ENCODE measurements at regions not wholly inside any gene's neighbourhood (a gene's known extent, or its start where the extent isn't known, plus 50 kb on each side); places are given as distances from the start of the nearest gene placed in this dataset.
"Not testable (repeated sequence)": the region's sequence is repeated elsewhere in the genome, so short reads cannot be mapped to it uniquely, and the experiment has no call there.

- Histone ChIP-seq H3K4me3 (ENCODE audit: low read depth, low read length, poor library complexity, severe bottlenecking) (no peak overlapping the region), H2AFZ (ENCODE audit: low read length) (no peak overlapping the region), H3K9me2 (ENCODE audit: insufficient read depth, low read length) (no peaks in the 10 kb centered on the region), H4K20me1 (ENCODE audit: insufficient read depth, low read length) (no peaks in the 10 kb centered on the region), H3K4me2 (ENCODE audit: low read length) (no peak overlapping the region), H3K79me2 (ENCODE audit: insufficient read depth, low read depth, low read length) (no peaks in the 10 kb centered on the region), H3K27ac (ENCODE audit: low read depth, low read length, poor library complexity, severe bottlenecking) (no peak overlapping the region), H3K9me3 (ENCODE audit: low read length) (no peaks in the 10 kb centered on the region), H3K36me3 (ENCODE audit: insufficient read depth, low read length) (no peaks in the 10 kb centered on the region), H3K4me1 (ENCODE audit: insufficient read depth, low read length, poor library complexity, severe bottlenecking) (no peaks in the 10 kb centered on the region)
- CTCF ChIA-PET (ENCODE audit: unreplicated experiment), result no interaction called here
- no peak for TF ChIP-seq EZH2phosphoT487 (IDR thresholded peaks at IDR 0.05; ENCODE audit: borderline replicate concordance, low read depth, low read length)
- TF ChIP-seq, protein P1, sequence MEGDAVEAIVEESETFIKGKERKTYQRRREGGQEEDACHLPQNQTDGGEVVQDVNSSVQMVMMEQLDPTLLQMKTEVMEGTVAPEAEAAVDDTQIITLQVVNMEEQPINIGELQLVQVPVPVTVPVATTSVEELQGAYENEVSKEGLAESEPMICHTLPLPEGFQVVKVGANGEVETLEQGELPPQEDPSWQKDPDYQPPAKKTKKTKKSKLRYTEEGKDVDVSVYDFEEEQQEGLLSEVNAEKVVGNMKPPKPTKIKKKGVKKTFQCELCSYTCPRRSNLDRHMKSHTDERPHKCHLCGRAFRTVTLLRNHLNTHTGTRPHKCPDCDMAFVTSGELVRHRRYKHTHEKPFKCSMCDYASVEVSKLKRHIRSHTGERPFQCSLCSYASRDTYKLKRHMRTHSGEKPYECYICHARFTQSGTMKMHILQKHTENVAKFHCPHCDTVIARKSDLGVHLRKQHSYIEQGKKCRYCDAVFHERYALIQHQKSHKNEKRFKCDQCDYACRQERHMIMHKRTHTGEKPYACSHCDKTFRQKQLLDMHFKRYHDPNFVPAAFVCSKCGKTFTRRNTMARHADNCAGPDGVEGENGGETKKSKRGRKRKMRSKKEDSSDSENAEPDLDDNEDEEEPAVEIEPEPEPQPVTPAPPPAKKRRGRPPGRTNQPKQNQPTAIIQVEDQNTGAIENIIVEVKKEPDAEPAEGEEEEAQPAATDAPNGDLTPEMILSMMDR (conservative IDR thresholded peaks at IDR 0.05; ENCODE audit: low read length), result no peak
- no TSS peak for BruUV-seq (replicated peaks)
- intact Hi-C loops (cut with micrococcal nuclease; ENCODE audit: unreplicated experiment), result no loop called here
- POLR2A ChIA-PET, result interaction anchor here (0.5 to 0.7 kb wide), 2 partner anchors 11 to 1279 kb away, joined by 3 read pairs; no protein-coding TSS in a partner anchor
- no peak for DNase-seq (ENCODE audit: low spot score)
Measured at GRCh38 chr1:188825471-188825870, 1652.2 kb downstream of the BRINP3 start.

- BruUV-seq (replicated peaks), result no TSS peak
- Histone ChIP-seq H3K9me3 (ENCODE audit: low read length) (no peaks in the 10 kb centered on the region), H4K20me1 (ENCODE audit: insufficient read depth, low read length) (no peaks in the 10 kb centered on the region), H3K36me3 (ENCODE audit: insufficient read depth, low read length) (no peaks in the 10 kb centered on the region), H3K9me2 (ENCODE audit: insufficient read depth, low read length) (no peaks in the 10 kb centered on the region), H3K27ac (ENCODE audit: low read depth, low read length, poor library complexity, severe bottlenecking) (no peak overlapping the region), H2AFZ (ENCODE audit: low read length) (no peak overlapping the region), H3K4me2 (ENCODE audit: low read length) (no peak overlapping the region), H3K79me2 (ENCODE audit: insufficient read depth, low read depth, low read length) (no peaks in the 10 kb centered on the region), H3K4me1 (ENCODE audit: insufficient read depth, low read length, poor library complexity, severe bottlenecking) (no peaks in the 10 kb centered on the region), H3K4me3 (ENCODE audit: low read depth, low read length, poor library complexity, severe bottlenecking) (no peak overlapping the region)
- no peak for DNase-seq (ENCODE audit: low spot score)
- POLR2A ChIA-PET, result interaction anchor here (0.8 kb wide), 1 partner anchor 23 kb away, joined by 3 read pairs; no protein-coding TSS in a partner anchor
- CTCF ChIA-PET (ENCODE audit: unreplicated experiment), result no interaction called here
- intact Hi-C loops (cut with micrococcal nuclease; ENCODE audit: unreplicated experiment), result no loop called here
- TF ChIP-seq, protein P1 (conservative IDR thresholded peaks at IDR 0.05; ENCODE audit: low read length), result no peak
- no peak for TF ChIP-seq EZH2phosphoT487 (IDR thresholded peaks at IDR 0.05; ENCODE audit: borderline replicate concordance, low read depth, low read length)
Measured at GRCh38 chr1:188826800-188827199, 1650.9 kb downstream of the BRINP3 start.

DNA sequence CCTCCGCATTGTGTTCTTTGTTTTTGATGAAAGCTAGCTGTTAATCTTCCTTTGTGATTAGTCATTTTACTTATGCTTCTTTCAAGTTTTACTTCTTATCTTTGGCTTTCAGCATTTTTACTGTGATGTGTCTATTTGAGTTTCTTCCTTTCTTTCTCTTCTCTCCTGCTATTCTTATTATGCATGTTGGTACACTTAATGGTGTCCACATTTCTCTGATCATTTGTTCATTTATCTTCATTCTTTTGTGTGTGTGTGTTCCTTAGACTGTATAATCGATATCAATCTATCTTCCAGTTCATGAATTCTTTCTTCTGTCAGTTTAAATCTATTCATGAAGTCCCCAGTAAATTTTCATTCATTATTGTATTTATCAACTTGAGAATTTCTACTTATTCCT lies 1650.3 kb downstream of the BRINP3 start:
- no peak for DNase-seq (ENCODE audit: low spot score)
- Histone ChIP-seq H3K79me2 (ENCODE audit: insufficient read depth, low read depth, low read length) (no peaks in the 10 kb centered on the region), H3K9me2 (ENCODE audit: insufficient read depth, low read length) (no peaks in the 10 kb centered on the region), H4K20me1 (ENCODE audit: insufficient read depth, low read length) (no peaks in the 10 kb centered on the region), H3K36me3 (ENCODE audit: insufficient read depth, low read length) (no peaks in the 10 kb centered on the region), H2AFZ (ENCODE audit: low read length) (no peak overlapping the region), H3K4me1 (ENCODE audit: insufficient read depth, low read length, poor library complexity, severe bottlenecking) (no peaks in the 10 kb centered on the region), H3K9me3 (ENCODE audit: low read length) (no peaks in the 10 kb centered on the region), H3K4me2 (ENCODE audit: low read length) (no peak overlapping the region), H3K27ac (ENCODE audit: low read depth, low read length, poor library complexity, severe bottlenecking) (no peak overlapping the region), H3K4me3 (ENCODE audit: low read depth, low read length, poor library complexity, severe bottlenecking) (no peak overlapping the region)
- CTCF ChIA-PET (ENCODE audit: unreplicated experiment), result no interaction called here
- no TSS peak for BruUV-seq (replicated peaks)
- intact Hi-C loops (cut with micrococcal nuclease; ENCODE audit: unreplicated experiment), result no loop called here
- TF ChIP-seq, protein P1 (conservative IDR thresholded peaks at IDR 0.05; ENCODE audit: low read length), result no peak
- TF ChIP-seq EZH2phosphoT487 (IDR thresholded peaks at IDR 0.05; ENCODE audit: borderline replicate concordance, low read depth, low read length), result no peak
- POLR2A ChIA-PET, result interaction anchor here (0.8 kb wide), 1 partner anchor 23 kb away, joined by 3 read pairs; no protein-coding TSS in a partner anchor

DNA sequence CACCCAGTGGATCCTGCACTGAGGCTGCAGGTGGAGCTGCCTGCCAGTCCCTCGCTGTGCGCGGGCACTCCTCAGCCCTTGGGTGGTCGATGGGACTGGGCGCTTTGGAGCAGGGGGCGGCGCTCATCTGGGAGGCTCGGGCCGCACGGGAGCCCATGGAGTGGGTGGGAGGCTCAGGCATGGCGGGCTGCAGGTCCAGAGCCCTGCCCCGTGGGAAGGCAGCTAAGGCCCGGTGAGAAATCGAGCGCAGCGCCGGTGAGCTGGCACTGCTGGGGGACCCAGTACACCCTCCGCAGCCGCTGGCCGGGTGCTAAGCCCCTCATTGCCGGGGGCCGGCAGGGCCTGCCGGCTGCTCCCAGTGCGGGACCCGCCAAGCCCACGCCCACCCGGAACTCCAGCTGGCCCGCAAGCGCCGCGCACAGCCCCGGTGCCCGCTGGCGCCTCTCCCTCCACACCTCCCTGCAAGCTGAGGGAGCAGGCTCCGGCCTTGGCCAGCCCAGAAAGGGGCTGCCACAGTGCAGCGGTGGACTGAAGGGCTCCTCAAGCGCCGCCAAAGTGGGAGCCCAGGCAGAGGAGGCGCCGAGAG lies 1636.5 kb downstream of the BRINP3 start:
- H3K36me3 ChIP-seq (ENCODE audit: insufficient read depth, low read length); H3K4me3 ChIP-seq (ENCODE audit: low read depth, low read length, poor library complexity, severe bottlenecking); H3K4me1 ChIP-seq (ENCODE audit: insufficient read depth, low read length, poor library complexity, severe bottlenecking); H3K27ac ChIP-seq (ENCODE audit: low read depth, low read length, poor library complexity, severe bottlenecking); DNase-seq (ENCODE audit: low spot score); POLR2A ChIA-PET; CTCF ChIA-PET (ENCODE audit: unreplicated experiment); H3K4me2 ChIP-seq (ENCODE audit: low read length); BruUV-seq (replicated peaks); H3K9me2 ChIP-seq (ENCODE audit: insufficient read depth, low read length); H3K79me2 ChIP-seq (ENCODE audit: insufficient read depth, low read depth, low read length); intact Hi-C loops (cut with micrococcal nuclease; ENCODE audit: unreplicated experiment); H3K9me3 ChIP-seq (ENCODE audit: low read length); H2AFZ ChIP-seq (ENCODE audit: low read length); H4K20me1 ChIP-seq (ENCODE audit: insufficient read depth, low read length): not testable (repeated sequence)

Measured in OCI-LY7 (cell line).